Fibroblast of mammary gland (primary cell): ENCODE measurements at regions not wholly inside any gene's neighbourhood (a gene's known extent, or its start where the extent isn't known, plus 50 kb on each side); places are given as distances from the start of the nearest gene placed in this dataset.
A peak's percentile ranks its signal among the peaks of the same experiment; 100 is the strongest.

Experiments
- DNase-seq: peaks from one replicate; pipeline ENCODE4 v3.0.0-alpha.2; 2010; ENCODE audit warnings: low read depth
- H3K4me3 ChIP-seq: 2 replicates; pipeline ENCODE4 v1.5.1; 2011; ENCODE audit warnings: low read depth, mild to moderate bottlenecking, low read length, moderate library complexity; ENCODE audit not compliant: control insufficient read depth
- CTCF ChIP-seq: conservative IDR thresholded peaks from 2 replicates; pipeline ENCODE4 v1.5.1; 2011; ENCODE audit warnings: low read depth, low read length, inconsistent platforms; ENCODE audit not compliant: control insufficient read depth, insufficient read depth

- no peak for TF ChIP-seq CTCF
- no peak overlapping the region for H3K4me3 ChIP-seq
- no peak for DNase-seq
These were observed 92.0 kb downstream of the THBS2 start for GRCh38 chr6:169161572-169162167.

- TF ChIP-seq CTCF: no peak
- no peak overlapping the region for H3K4me3 ChIP-seq
- DNase-seq: no peak
These were observed 92.6 kb downstream of the THBS2 start for GRCh38 chr6:169160855-169161560.

DNA sequence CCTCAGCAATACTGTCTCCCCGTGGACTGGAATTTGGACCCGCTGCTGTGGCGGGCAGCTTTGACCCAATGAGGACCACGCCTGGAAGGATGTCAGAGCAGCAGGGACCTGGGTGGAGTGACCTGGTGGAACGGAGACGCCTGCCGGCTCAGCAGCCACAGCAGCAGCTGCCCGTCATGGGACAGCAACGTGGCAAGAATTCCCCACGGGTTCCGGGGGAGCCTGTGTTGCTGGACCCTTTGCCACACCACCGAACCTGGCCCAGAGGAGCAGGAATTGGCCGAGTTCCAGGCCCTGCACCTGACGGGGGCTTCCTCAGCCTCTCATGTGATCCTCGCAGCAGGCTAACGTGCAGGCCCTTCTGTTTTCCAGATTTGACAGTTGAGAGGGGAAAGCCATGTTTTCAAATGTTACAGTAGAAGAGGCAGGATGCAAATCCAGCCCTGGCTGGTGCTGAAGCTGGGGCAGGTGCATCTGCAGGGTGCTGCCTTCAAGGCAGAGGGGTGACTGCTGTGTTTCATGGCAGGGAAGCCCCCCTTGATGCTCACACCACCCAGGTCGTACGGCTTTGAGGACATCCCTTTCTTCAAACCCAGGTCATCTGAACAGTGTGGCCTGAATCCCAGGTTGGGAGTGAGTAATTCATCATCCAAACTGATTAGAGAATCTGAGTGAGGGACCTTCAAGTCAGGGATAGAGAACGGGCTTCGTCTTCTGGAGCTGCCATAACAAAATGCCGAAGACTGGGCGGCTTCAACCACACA is 93.4 kb downstream of the THBS2 start:
- H3K4me3 ChIP-seq: no peak overlapping the region
- DNase-seq: no peak
- no peak for TF ChIP-seq CTCF

DNA sequence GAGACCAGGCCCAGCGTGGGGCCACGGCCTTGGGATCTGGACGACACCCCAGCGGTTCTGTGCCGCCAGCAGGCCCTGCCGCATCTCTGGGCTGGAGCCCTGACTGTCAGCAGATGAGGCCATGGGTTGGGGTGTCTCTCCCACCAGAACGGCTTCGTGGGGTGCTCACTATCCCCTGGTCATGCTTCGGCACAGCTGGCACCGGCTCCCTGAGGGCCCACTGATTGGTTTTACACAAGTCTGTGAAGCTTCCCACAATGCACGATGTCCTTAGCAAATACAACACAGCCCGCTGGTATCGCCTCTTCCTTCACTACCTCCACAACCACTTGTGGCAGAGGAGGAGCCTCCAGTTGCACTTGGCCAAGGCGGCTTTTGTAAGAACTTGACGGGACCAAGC is 94.3 kb downstream of the THBS2 start:
- no peak overlapping the region for H3K4me3 ChIP-seq
- no peak for TF ChIP-seq CTCF
- DNase-seq: no peak

GRCh38 chr6:169158691-169159090 is 95.0 kb downstream of the THBS2 start:
- H3K4me3 ChIP-seq: no peak overlapping the region
- peak; percentile 33 for DNase-seq
- no peak for TF ChIP-seq CTCF

- H3K4me3 ChIP-seq: no peak overlapping the region
- peak; percentile 72 for DNase-seq
- TF ChIP-seq CTCF: no peak
These were observed 95.5 kb downstream of the THBS2 start for GRCh38 chr6:169158174-169158573.
